ENCODE measurements at regions not wholly inside any gene's neighbourhood (a gene's known extent, or its start where the extent isn't known, plus 50 kb on each side); places are given as distances from the start of the nearest gene placed in this dataset.
A peak's percentile ranks its signal among the peaks of the same experiment; 100 is the strongest.
"Not testable (repeated sequence)": the region's sequence is repeated elsewhere in the genome, so short reads cannot be mapped to it uniquely, and the experiment has no call there.

DNA sequence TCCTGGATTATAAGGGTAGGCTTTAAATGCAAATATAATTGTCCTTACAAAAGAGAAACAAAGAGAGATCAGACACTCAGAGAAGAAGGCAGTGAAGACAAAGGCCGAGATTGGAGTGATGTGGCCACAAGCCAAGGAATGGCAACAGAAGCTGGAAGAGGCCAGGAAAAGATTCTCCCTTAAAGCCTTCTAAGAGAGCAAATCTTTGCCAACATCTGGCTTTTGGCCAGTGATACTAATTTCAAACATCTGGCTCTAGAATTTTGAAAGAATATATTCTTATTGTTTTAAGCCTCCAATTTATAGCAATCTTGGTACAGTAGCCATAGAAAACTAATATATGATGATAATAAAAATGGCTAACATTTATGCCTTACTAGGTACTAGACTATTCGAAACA, 615.8 kb upstream of the ZNF385D start:
- H3K36me3 Mint-ChIP-seq, result peaks cover 0 to 8% (median 0%) of the 10 kb centered on the region in 3 donors
- DNase-seq, result no peak
- H3K27ac Mint-ChIP-seq, result no peak overlapping the region
- H3K4me1 Mint-ChIP-seq, result no peaks in the 10 kb centered on the region
- no peak overlapping the region for H3K4me3 Mint-ChIP-seq
- peaks cover 0 to 12% (median 2%) of the 10 kb centered on the region in 3 donors for H3K27me3 Mint-ChIP-seq (ENCODE audit: low read depth in 3 of 3)
- H3K9me3 Mint-ChIP-seq, result peaks cover 4 to 40% (median 16%) of the 10 kb centered on the region in 6 donors

DNA sequence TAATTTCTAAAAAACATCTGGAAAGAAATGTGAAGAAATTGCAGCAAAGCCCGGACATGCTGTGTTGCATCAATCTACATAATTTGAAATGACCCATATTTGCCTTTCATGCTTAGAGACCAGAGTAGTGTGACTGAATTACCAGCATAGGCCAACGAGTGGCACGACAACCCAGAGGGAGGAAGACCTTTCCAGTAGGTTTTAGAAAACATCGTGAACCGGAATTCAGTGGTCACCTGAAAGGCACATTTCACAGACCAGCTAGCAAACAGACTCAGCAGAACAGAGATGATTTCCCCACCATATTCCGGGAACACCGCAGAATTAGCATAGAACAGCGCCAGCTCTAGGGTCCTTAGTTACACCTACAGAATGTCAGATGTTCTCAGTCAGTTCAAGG, 620.0 kb upstream of the ZNF385D start:
- Mint-ChIP-seq H3K9me3 (peaks cover 6 to 37% (median 18%) of the 10 kb centered on the region in 6 donors), H3K27ac (no peak overlapping the region), H3K36me3 (peaks cover 0 to 13% (median 0%) of the 10 kb centered on the region in 3 donors), H3K27me3 (ENCODE audit: low read depth in 3 of 3) (peaks cover 0 to 12% (median 2%) of the 10 kb centered on the region in 3 donors), H3K4me3 (peak overlapping the region in 1 of 5 donors; percentile 11), H3K4me1 (peaks cover 0 to 2% of the 10 kb centered on the region in 2 donors)
- no peak for DNase-seq

DNA sequence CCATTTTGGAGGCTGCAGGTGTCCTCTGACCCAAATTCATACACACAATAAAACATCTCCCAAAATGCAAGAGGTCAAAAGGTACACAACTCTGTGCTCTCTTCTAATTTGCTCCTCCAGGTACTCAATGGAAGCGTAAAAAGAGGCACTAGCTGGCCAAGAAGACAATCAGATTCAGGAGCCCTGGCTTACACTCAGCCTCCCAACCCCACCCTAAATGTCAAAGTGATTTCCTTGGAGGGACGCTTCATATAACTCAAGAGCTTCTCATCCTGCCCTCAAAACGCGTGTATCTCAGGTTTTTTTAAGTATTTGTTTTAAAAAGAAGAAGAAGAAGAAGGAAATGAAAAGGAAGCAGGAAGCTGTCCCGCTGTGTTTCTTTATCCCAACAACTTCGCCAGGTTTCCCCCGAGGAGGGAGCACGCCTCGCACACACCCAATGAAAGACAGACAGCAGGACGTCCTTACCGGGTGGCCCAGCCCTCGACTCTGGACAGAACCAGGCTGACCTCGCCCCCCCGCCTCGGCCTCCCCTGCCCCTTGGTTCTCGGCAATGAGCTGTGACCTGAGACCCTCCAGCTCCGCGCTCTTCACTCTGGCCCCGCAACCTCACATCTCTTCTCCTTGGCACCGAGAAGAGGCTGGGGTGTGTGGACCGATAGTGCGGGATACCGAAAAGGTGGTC, 620.7 kb upstream of the ZNF385D start:
- Mint-ChIP-seq H3K4me1 (peaks cover 0 to 2% of the 10 kb centered on the region in 2 donors), H3K36me3 (peaks cover 0 to 13% (median 0%) of the 10 kb centered on the region in 3 donors), H3K27me3 (ENCODE audit: low read depth in 3 of 3) (peaks cover 0 to 12% (median 2%) of the 10 kb centered on the region in 3 donors), H3K9me3 (peaks cover 7 to 33% (median 18%) of the 10 kb centered on the region in 6 donors), H3K4me3 (no peak overlapping the region), H3K27ac (no peak overlapping the region)
- no peak for DNase-seq

DNA sequence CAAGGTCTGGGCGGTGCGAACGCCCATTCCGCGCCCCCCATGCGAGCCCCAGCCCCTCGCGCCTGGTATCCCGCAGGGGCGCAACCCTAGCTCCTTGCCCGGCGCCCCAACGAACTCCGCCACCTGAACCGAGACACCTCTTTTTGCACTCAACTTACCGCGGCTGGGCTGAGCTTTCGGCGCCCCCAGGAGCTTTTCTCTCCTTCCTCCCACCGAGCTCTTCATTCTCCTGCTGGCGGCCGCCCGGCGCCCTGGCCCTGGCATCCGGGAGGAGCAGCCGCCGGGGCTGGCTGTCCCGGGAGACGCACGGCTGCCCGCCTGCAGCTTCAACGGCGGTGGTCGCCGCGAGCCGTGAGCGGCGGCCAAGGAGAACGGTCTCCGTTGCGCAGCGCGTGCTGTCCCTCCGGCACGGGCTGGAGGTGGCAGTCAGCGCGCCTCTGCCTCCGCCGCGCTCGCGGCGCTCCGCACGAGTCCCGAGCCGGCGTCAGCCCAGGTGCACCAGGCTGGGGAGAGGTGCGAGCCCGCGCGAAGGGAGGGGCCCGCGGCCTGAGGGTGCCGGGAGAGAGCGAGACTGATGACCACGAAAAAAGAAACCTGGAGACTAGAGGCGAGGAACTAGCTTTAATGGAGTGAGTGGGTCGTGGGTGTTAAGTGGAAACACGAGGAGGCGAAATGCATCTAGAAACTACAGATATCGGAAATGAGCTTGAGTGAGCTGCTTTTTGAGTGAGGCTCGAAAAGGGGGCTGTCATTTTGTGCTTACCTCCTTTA, 621.5 kb upstream of the ZNF385D start:
- H3K4me3 Mint-ChIP-seq, result peak overlapping the region in 1 of 5 donors; percentile 31
- H3K4me1 Mint-ChIP-seq, result peaks cover 0 to 2% of the 10 kb centered on the region in 2 donors
- peaks cover 7 to 35% (median 18%) of the 10 kb centered on the region in 6 donors for H3K9me3 Mint-ChIP-seq
- H3K27ac Mint-ChIP-seq, result no peak overlapping the region
- peaks cover 0 to 13% (median 0%) of the 10 kb centered on the region in 3 donors for H3K36me3 Mint-ChIP-seq
- DNase-seq, result no peak
- peaks cover 0 to 12% (median 2%) of the 10 kb centered on the region in 3 donors for H3K27me3 Mint-ChIP-seq (ENCODE audit: low read depth in 3 of 3)

DNA sequence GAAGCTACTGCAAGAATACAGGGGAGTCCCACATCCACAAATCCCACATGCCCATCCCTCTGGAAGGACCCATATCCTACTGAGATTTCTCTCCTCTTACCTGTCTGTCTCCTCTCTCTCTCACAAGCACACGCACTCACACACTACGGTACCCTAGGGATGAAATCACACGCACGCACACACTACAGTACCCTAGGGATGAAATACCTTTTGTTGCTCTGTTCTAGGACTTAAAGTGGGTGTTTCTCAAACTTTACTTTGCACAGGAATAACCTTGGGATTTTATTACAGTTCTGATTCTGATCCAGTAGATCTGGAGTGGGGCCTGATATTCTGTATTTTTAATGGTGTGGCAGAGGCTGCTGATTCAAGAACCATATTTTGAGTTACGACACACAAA, 622.2 kb upstream of the ZNF385D start:
- H3K27me3 Mint-ChIP-seq (ENCODE audit: low read depth in 3 of 3), result peaks cover 0 to 12% (median 2%) of the 10 kb centered on the region in 3 donors
- H3K27ac Mint-ChIP-seq, result no peak overlapping the region
- H3K36me3 Mint-ChIP-seq, result peaks cover 0 to 13% (median 0%) of the 10 kb centered on the region in 3 donors
- peak overlapping the region in 1 of 5 donors; percentile 31 for H3K4me3 Mint-ChIP-seq
- no peak for DNase-seq
- peaks cover 7 to 41% (median 18%) of the 10 kb centered on the region in 6 donors for H3K9me3 Mint-ChIP-seq
- H3K4me1 Mint-ChIP-seq, result peaks cover 0 to 2% of the 10 kb centered on the region in 2 donors

DNA sequence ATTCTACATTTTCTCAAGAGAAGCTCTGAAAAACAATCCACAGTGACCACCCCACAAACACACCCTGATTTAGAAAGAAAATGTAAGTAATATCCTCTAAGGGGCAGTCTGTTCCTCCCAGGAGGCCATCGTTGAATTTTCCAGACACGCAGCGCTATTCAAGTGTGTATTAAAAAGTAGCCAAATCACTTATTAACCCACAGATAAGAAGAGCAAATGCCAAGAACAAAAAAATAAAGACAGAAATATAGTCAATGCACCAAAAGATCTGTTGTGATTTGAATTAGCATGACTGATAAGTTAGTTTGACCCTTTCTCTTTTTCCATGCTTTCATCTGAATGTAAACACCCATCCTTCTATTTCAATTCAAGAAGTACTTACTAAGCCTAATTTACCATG, 622.8 kb upstream of the ZNF385D start:
- Mint-ChIP-seq H3K9me3 (peaks cover 7 to 43% (median 23%) of the 10 kb centered on the region in 6 donors), H3K4me1 (peaks cover 0 to 2% of the 10 kb centered on the region in 2 donors), H3K27me3 (ENCODE audit: low read depth in 3 of 3) (peaks cover 0 to 12% (median 2%) of the 10 kb centered on the region in 3 donors), H3K36me3 (peaks cover 0 to 13% (median 0%) of the 10 kb centered on the region in 3 donors), H3K27ac (no peak overlapping the region), H3K4me3 (no peak overlapping the region)
- DNase-seq, result no peak

DNA sequence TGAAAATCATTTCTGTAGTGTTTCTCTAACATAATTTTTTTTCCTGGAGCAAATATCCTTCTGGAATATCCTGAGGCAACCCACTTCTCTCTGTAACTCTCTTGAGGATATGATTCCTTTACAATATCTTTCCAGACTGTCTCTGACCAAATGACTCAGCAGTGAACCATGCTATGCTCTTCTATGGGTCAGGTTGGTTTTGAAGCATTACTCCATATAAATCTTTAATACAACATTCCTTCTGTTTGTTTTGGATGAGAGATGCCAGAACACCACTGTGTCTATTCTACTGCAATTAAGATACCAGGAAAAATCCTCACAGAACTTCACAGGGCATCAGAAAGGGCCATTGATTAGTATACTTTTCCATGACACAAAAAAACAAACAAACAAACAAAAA, 626.4 kb upstream of the ZNF385D start:
- H3K4me3 Mint-ChIP-seq, result no peak overlapping the region
- no peaks in the 10 kb centered on the region for H3K27me3 Mint-ChIP-seq (ENCODE audit: low read depth in 3 of 3)
- peaks cover 0 to 2% of the 10 kb centered on the region in 2 donors for H3K4me1 Mint-ChIP-seq
- H3K36me3 Mint-ChIP-seq, result peaks cover 0 to 5% (median 4%) of the 10 kb centered on the region in 3 donors
- H3K27ac Mint-ChIP-seq, result no peak overlapping the region
- DNase-seq, result no peak
- peaks cover 6 to 43% (median 15%) of the 10 kb centered on the region in 6 donors for H3K9me3 Mint-ChIP-seq

DNA sequence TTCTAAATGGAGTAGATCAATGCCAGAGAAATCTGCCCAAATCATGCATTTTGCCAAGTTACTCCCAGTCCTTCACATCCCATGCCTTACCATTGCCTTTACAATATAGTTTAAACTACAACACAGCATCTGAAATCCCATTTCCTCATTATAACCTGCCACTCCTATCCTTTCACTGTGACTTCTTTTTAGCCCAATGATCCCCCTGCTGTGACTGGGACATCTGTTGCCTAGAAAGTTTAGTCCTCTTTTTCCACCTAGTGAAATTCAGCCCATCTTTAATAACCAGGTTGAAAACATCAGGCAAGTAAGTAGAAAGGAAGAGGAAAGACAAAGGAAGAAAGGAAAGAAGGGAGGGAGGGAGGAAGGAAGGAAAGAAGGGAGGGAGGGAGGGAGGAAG, 627.9 kb upstream of the ZNF385D start:
- Mint-ChIP-seq H3K4me1 (no peaks in the 10 kb centered on the region), H3K27me3 (ENCODE audit: low read depth in 3 of 3) (no peaks in the 10 kb centered on the region), H3K9me3 (peaks cover 2 to 43% (median 12%) of the 10 kb centered on the region in 6 donors), H3K36me3 (peaks cover 0 to 4% (median 0%) of the 10 kb centered on the region in 3 donors), H3K4me3 (no peak overlapping the region), H3K27ac (no peak overlapping the region)
- DNase-seq, result no peak

DNA sequence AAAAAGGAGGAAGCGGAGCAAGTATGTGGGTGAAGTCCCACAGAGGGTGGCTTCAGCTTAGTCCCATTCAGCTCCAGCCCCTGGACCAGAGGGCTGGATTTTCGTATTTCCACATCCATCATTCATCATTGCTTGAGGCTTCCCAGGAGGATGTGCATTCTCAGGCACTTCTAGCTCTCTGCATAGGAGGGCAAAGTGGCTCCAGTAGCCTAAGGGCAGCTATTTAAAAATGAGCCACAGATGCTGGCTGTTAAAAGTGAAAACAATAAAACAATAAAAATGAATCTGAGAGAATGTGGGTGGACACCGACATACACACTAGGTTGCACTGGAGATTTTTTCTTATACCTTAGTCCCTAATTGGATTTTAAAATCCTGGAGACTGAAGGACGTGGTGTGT, 629.2 kb upstream of the ZNF385D start:
- H3K27ac Mint-ChIP-seq, result no peak overlapping the region
- no peaks in the 10 kb centered on the region for H3K4me1 Mint-ChIP-seq
- DNase-seq, result no peak
- peaks cover 4 to 43% (median 15%) of the 10 kb centered on the region in 6 donors for H3K9me3 Mint-ChIP-seq
- no peak overlapping the region for H3K4me3 Mint-ChIP-seq
- no peaks in the 10 kb centered on the region for H3K27me3 Mint-ChIP-seq (ENCODE audit: low read depth in 3 of 3)
- H3K36me3 Mint-ChIP-seq, result peaks cover 0 to 4% (median 0%) of the 10 kb centered on the region in 3 donors

DNA sequence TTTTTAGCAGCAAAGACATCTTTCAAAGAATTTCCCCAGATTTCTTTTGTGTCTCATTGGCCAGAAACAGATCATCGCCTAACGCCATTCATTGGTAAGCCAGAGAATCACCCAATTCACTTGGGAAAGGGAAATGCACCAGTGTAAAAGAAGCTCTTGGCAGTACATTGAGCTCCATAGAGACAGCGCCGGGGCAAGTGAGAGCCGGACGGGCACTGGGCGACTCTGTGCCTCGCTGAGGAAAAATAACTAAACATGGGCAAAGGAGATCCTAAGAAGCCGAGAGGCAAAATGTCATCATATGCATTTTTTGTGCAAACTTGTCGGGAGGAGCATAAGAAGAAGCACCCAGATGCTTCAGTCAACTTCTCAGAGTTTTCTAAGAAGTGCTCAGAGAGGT, 630.6 kb upstream of the ZNF385D start:
- Mint-ChIP-seq H3K9me3 (peaks cover 4 to 43% (median 15%) of the 10 kb centered on the region in 6 donors), H3K27ac (peak overlapping the region in 1 of 6 donors; percentile 61), H3K4me3 (peak overlapping the region in 4 of 5 donors; percentile 36 to 56 (median 46))
- DNase-seq, result peak; percentile 6 to 21 (median 11)
- not testable (repeated sequence) for H3K27me3 Mint-ChIP-seq (ENCODE audit: low read depth in 3 of 3); H3K36me3 Mint-ChIP-seq; H3K4me1 Mint-ChIP-seq

DNA sequence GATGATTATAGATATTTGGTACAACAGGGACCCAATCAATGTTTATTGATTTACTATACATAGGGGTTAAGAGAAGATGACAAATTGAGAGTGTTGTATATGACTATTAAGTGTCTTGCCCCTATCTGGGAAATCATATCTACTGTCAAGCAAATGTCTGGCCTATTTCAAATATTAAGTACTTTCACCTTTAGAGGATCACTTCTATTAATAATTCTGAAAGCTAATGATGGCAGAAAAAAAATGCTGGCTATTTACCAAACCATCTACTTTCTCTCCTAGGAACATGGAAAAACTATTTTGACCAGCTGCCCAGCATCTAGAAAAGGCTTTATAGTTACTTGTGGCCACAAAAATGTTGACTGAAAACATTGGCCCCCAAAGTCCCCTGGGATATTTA, 632.3 kb upstream of the ZNF385D start:
- no peaks in the 10 kb centered on the region for H3K4me1 Mint-ChIP-seq
- peaks cover 0 to 4% (median 0%) of the 10 kb centered on the region in 3 donors for H3K36me3 Mint-ChIP-seq
- no peak overlapping the region for H3K27ac Mint-ChIP-seq

DNA sequence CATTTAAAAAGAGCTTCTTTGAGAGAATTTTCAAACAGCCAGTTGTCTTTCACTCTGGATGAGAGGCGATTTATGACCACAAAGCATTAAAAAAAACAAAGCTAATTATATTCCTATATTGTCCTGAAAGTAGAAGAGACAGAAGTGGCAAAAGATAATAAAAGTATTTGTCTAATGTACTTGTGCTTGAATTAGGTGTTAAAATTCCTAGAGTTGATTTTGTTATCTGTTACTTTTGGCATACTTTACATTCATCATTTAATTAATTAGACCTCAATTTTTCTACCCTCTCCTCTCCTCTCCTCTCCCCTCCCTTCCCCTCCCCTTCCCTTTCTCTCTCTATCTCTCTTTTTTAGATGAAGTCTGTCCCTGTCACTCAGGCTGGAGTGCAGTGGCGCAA, 635.1 kb upstream of the ZNF385D start:
- Mint-ChIP-seq H3K27ac (no peak overlapping the region), H3K4me3 (no peak overlapping the region), H3K9me3 (peaks cover 7 to 41% (median 13%) of the 10 kb centered on the region in 6 donors), H3K4me1 (no peaks in the 10 kb centered on the region), H3K36me3 (peaks cover 0 to 4% (median 0%) of the 10 kb centered on the region in 3 donors), H3K27me3 (ENCODE audit: low read depth in 3 of 3) (no peaks in the 10 kb centered on the region)
- no peak for DNase-seq

More for the DNA sequence above, 632.3 kb upstream of the ZNF385D start:
- no peak for DNase-seq
- Mint-ChIP-seq H3K27me3 (ENCODE audit: low read depth in 3 of 3) (no peaks in the 10 kb centered on the region), H3K4me3 (no peak overlapping the region), H3K9me3 (peaks cover 7 to 46% (median 18%) of the 10 kb centered on the region in 6 donors)

DNA sequence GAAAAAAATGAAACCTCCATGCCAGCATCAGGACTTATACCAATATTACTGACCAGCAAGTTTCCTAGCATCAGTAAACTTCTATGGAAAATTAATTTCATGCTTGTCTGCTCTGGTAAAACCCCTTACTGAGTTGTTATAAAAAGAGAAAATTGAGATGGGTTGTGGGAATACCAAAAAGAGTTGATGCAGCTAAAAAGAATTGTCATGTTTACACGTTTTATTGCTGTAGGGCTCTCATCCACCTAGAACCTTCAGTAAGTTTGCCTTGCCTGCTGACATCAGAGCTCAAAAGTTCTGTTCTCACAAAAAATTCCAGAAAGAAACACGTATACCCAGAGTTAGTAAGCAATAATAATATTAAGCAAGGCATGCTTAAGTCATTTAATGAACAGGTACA, 641.3 kb upstream of the ZNF385D start:
- Mint-ChIP-seq H3K36me3 (peaks cover 0 to 3% (median 3%) of the 10 kb centered on the region in 3 donors), H3K9me3 (peaks cover 3 to 24% (median 9%) of the 10 kb centered on the region in 6 donors), H3K27ac (no peak overlapping the region), H3K4me3 (no peak overlapping the region), H3K4me1 (no peaks in the 10 kb centered on the region), H3K27me3 (ENCODE audit: low read depth in 3 of 3) (no peaks in the 10 kb centered on the region)
- DNase-seq, result no peak

DNA sequence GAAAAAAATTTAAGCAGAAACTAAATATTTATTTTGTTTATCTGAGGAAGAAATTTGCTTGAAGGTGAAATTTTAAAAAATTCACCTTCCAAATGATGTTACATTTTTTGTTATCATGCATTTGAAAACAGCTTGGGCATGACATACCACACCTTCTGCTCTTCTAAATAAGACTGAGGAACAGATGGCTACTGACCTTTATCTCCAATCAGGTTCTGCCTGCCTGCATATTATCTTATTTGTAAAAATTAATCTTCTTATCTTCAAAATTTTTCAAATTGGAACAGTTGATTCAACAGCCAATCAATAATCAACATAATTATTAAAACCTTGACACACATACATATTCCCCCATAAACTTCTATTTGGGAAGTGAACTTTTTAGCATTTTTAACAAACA, 641.8 kb upstream of the ZNF385D start:
- Mint-ChIP-seq H3K9me3 (peaks cover 5 to 26% (median 11%) of the 10 kb centered on the region in 6 donors), H3K27ac (no peak overlapping the region), H3K4me3 (no peak overlapping the region), H3K4me1 (no peaks in the 10 kb centered on the region), H3K27me3 (ENCODE audit: low read depth in 3 of 3) (no peaks in the 10 kb centered on the region), H3K36me3 (peaks cover 0 to 3% (median 3%) of the 10 kb centered on the region in 3 donors)
- DNase-seq, result no peak

Measured in immature natural killer cell (primary cell).